IMR-90 (cell line): ENCODE measurements at regions not wholly inside any gene's neighbourhood (a gene's known extent, or its start where the extent isn't known, plus 50 kb on each side); places are given as distances from the start of the nearest gene placed in this dataset.

ENCODE experiments used
- CEBPB ChIP-seq: IDR thresholded peaks from 2 replicates; pipeline ENCODE4 v1.6.1; 2012; ENCODE audit warnings: low read depth, low read length, improper control_type of control experiment
- MAFK ChIP-seq: IDR thresholded peaks from 2 replicates; pipeline ENCODE4 v1.6.1; 2012; ENCODE audit warnings: low read depth, low read length, improper control_type of control experiment
- MXI1 ChIP-seq: IDR thresholded peaks from 2 replicates; pipeline ENCODE4 v1.6.1; 2012; ENCODE audit warnings: low read depth, mild to moderate bottlenecking, low read length, moderate library complexity, borderline replicate concordance
- POLR2A ChIP-seq: IDR thresholded peaks from 2 replicates; pipeline ENCODE4 v1.6.1; 2012; ENCODE audit warnings: mild to moderate bottlenecking, low read depth, low read length
- TF ChIP-seq, protein P1 (sequence below): conservative IDR thresholded peaks from 2 replicates; pipeline ENCODE4 v1.5.1; 2012; ENCODE audit warnings: mild to moderate bottlenecking, low read depth, low read length, improper control_type of control experiment

DNA sequence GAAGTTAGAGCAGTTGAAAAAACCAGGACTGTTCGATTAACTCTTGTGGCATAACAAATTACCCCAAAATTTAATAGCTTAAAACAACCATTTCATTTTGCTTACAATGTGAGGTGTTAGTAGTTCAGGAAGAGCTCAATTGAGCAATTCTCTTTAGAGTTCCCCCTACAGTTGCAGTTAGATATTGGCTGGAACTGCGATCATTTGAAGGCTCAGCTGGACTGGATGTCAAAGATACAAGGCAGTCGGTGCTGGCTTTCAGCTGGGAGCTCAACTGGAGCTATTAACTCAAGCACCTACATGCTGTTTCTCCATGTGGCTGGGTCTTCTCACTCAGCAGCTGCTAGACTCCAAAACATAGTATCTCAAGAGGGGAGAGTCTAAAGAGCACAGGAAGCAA lies 96.0 kb upstream of the LOC128125822 start:
- TF ChIP-seq, protein P1, sequence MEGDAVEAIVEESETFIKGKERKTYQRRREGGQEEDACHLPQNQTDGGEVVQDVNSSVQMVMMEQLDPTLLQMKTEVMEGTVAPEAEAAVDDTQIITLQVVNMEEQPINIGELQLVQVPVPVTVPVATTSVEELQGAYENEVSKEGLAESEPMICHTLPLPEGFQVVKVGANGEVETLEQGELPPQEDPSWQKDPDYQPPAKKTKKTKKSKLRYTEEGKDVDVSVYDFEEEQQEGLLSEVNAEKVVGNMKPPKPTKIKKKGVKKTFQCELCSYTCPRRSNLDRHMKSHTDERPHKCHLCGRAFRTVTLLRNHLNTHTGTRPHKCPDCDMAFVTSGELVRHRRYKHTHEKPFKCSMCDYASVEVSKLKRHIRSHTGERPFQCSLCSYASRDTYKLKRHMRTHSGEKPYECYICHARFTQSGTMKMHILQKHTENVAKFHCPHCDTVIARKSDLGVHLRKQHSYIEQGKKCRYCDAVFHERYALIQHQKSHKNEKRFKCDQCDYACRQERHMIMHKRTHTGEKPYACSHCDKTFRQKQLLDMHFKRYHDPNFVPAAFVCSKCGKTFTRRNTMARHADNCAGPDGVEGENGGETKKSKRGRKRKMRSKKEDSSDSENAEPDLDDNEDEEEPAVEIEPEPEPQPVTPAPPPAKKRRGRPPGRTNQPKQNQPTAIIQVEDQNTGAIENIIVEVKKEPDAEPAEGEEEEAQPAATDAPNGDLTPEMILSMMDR = no peak
- TF ChIP-seq POLR2A = no peak
- TF ChIP-seq MXI1 = no peak
- no peak for TF ChIP-seq CEBPB
- no peak for TF ChIP-seq MAFK
